Activated CD8-positive, alpha-beta memory T cell treated with anti-CD3 and anti-CD28 coated beads, Interleukin-2, amount 50 U/mL, for 1 hour (primary cell): ENCODE measurements at regions not wholly inside any gene's neighbourhood (a gene's known extent, or its start where the extent isn't known, plus 50 kb on each side); places are given as distances from the start of the nearest gene placed in this dataset.

Experiments used
- DNase-seq: peaks from one replicate; pipeline ENCODE4 v3.0.0-alpha.2; 2020; ENCODE audit errors: extremely low read depth

DNA sequence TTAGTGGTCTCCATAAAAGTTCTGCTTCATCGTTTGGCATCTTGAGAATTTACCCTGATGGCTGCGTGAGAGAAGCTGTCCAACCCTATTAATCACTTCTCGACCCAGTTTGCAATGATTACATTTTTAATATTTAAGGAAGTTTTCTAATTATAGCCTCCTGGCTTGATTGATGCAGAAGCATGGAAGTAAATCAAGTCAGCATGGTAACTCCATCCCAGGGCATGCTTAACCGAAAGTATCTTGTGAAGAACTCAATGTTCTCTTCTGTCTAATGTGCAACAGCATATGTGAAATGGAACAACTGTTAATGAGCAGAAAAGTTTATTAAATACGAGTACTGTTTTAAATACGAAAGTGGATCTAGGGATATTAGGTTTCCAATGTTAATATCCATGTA, 278.9 kb upstream of the CD180 start:
- no peak for DNase-seq

DNA sequence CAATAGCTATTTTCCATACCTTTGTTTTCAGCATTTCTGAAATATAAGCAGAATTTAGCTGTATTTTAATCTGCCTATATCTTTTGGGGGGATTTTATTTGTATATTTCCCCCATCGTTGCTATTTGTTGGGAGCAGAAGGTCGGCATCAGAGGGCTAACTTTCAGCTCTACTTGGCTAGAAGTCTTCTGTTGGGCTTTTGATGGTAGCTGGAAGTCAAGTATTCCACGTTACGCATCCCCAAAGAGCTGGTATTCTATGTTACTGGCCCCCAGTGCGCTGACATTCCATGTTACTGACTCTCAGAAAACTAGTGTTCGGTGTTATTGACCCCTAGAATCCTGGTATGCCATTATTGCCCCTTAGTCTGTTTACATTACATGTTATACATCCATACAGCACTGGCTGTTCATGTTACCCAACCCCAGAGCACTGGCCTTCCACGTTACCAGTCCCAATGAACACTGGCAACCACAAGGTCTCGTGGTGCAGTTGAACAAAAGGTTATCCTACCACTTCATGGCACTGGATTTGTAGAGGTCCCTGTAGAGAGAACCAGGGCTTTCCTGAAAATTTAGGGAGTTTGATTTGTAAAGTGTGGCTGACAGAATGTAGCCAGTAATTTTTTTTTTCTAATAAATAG, 278.1 kb upstream of the CD180 start:
- no peak for DNase-seq

DNA sequence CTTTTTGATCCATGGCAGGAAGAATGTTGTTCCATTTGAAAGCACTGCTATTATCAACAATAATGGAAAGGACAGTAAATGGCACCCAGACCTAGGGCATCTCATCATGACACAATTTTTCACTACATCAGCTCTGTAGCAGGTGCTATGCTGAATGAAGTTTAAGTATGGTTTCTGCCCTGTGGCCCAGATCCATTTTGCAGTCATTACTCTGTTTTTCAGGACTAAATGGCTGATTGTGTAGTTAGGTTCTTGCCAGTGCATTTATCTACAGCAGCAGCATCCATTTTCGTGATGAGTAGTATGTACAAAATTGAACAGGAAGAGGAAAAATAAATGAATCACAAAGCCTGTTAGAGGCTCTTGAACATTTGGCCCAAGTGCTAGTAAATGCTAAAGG, 270.5 kb upstream of the CD180 start:
- DNase-seq = no peak

DNA sequence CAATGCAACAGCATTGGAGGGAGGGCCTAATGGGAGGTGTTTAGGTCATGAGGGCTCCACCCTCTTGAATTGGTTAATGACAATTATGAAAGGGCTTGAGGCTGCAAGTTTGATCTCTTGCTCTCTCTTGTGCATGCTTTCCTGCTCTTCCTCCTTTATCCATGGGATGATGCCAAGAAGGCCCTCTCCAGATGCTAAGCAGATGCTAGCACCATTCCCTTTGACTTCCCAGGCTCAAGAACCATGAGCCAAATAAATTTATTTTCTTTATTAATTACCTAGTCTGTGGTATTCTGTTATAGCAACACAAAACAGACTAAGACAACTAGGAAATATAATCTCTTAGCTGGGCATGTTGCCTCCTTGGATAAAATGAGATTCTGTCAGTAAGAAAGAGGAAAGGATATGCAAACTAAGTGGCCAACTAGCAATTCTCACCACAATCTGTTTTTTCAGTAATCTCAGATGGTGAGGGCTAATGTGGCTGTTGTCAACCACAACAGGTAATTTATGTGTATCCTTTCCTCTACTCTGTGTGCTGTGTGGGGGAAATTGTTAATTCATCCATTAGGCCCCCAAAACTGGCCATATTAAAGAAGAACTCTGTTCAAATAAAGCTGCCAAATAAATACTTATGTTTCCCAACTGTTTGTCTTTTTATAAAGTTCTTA, 269.1 kb upstream of the CD180 start:
- no peak for DNase-seq

DNA sequence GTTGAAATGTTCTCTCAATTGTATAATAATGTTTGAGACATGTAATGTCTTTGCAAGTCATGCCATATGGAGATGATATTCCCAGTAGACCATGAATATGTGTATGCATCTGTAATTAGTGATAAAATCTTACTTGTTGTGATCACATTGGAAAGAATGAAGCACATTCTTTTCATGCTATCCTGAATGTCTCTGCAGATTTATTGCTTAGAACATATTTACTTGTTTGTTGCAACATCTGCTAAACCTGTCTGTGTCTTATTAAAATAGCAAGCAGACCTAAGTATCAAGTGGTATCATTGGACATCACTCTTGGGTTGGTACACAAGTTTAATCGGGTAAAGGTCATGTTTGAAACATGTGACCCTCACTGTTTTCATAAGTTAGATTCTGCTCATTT, 265.5 kb upstream of the CD180 start:
- DNase-seq = no peak

DNA sequence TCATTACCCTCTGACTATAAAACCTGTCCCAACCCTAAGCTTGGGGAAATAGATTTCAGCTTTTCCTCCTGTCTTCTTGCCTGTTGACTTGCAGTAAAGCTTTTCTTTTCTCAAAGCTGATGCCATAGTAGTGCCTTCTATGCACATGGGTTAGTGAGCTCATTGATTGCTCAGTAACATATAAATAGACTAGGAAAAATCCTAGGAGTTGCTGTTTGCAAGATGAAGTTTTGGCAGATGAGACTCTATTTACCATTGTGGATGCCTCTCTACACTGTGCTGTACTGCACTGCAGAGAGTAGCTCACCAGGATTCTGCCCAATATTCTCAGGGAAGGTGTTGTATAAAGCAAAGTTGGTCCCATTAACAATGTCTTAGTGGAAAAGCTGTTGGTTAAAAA, 262.7 kb upstream of the CD180 start:
- DNase-seq = no peak

DNA sequence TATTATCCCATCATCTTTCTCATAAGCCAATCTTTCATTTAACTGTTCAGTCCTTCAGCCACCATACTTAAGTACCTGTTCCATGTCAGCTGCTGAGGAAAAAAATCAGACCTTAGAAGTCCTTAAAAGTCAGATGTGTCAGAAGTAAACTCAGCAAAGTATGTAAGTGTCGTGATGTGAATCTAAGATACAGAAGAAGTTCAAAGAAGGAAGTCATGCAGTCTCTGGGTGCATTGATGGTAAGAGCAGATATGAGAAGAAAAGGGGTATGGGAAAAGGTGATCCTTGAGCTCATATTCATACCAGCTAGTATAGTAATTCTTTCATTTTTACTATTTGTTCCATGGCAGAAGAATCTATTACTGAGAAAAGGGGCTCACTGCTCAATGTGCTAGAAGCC, 259.4 kb upstream of the CD180 start:
- no peak for DNase-seq

DNA sequence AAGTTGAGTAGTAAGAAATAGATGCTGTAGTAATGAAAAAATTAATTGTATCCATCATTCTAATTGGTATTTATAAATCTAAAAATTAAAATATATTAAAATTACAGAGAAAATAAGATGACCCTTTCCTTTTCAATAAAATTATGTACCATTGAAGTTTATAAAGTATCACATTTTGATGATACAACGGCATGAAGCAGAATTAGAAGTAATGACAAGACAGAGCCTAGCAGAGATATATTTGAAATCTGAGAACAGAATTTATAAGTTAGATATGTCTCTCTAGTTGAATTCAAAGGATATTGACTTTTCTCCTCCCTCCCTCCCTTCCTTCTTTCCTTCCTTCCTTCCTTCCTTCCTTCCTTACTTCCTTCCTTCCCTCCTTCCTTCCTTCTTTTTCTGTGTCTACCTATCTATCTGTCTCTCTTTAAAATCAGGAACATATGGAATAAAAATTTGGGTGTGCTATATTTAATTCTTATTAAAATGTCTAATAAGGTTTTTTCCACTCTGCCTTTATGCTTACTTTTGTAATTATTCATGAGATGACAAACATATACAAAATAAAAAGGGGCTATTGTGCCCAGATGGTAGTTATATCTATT, 258.5 kb upstream of the CD180 start:
- no peak for DNase-seq

DNA sequence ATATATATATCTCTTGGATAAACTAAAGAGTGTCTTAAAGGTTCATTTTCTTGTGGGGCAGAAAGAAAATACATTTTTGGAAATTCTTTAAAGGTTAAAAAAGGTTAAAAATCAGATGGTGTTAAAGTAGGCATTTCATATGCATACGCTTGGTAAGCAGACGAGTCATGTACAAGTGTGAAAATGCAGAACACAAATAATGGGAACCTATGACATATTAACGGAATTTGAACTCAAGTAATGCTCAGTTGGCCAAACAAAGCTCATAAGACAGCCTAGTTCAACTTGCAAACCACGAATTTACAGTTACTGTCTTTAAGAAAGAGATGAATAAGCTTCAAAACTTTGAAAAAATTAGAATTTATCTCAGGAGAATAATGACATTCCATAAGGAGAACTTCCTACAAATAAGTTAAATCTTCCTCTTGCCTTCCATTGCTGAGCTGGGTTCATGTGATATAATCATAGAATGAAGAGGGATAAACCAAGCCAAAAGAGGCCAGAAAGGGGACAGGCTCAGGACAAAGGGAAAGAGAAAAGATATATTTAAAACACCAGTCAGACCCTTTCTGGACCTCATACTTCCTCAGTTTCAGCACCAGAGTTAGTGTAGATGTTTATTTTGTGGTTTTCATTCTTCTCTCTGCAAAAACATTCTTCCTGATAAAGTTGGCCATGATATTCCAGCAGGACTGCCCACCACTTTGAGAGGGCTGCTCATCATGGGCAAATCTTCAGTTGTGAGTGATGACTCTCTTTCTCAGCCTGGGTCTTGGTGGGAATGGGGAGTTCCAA, 256.7 kb upstream of the CD180 start:
- no peak for DNase-seq

DNA sequence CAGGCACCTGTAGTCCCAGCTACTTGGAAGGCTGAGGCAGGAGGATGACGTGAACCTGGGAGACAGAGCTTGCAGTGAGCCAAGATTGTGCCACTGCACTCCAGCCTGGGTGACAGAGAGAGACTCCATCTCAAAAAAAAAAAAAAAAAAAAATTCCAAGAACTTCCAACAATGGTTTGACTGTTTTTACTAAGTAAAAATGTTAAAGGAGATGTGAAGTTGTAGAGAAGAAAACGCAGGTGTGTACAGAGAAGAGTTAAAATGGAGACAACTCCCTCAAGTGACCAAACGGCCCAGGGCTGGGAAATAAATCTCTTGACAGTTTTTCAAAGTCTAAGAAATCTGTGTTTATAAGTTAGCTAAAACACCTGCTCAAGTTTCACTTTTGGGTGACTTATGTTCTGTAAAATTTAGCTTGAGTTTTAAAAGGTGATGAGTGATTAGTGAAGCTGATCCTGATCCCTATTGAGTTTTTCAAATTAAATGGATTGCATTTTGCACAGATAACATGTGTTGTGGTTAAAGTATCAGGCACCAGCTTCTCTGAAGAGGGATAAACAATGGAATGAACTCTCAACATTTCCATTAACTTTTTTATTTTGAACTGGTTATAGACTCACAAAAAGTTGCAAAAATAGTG, 255.2 kb upstream of the CD180 start:
- DNase-seq = no peak

DNA sequence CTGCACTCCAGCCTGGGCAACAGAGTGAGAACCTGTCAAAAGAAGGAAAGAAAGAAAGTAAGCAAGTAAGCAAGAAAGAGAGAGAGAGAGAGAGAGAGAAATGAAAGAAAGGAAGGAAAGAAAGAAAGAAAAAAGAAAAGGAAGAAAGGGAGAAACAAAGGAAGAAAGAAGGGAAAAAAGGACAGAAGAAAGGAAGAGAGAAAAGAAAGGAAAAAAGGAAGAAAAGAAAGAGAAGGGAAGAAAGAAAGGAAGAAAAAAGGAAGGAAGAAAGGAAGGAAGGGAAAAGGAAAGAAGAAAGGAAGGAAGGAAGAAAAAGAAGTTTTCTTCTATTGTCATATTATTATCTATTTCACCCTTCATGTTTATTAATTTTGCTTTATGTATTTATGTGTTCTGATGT, 251.1 kb upstream of the CD180 start:
- no peak for DNase-seq

DNA sequence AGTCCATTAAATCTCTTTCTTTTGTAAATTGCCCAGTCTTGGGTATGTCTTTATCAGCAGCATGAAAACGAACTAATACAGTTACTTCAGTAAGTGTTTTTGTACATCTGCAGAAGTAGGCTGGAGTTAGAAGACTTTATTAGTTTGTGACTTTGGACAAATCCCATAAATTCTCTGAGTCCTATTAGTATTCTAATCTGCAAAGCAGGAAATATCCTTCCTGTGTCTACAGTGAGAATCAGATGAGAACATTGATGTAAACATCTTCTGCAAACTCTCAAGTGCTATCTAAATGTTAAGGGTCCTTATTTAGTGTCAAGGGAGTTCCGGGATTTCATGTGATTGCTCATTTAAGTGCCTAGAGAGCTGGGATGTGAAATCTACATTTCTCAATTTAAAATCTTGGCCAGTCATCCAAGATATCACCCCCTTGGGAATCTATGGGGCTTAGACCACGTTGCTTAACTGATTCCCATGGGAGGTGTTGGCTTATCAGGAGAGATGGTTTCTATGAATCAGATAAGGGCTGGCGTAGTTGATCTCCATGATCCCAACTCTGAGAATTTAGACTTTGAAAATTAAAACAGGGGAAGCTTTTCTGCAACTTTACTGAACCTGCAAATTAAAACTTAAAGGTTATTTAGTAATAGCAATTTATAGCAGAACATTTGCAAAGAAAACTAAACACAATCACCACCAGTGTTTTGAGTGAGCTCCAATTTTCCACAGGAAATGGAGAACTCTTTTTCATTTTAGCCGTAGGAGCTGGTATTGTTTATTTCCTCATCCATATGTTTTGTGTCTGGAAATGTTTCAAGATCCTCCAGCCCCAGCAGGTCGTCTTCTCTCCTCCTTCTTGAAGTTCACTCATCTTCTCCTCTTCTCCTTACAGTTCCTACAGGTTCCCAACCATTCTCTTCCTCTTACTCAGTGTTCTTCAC, 241.6 kb upstream of the CD180 start:
- no peak for DNase-seq

DNA sequence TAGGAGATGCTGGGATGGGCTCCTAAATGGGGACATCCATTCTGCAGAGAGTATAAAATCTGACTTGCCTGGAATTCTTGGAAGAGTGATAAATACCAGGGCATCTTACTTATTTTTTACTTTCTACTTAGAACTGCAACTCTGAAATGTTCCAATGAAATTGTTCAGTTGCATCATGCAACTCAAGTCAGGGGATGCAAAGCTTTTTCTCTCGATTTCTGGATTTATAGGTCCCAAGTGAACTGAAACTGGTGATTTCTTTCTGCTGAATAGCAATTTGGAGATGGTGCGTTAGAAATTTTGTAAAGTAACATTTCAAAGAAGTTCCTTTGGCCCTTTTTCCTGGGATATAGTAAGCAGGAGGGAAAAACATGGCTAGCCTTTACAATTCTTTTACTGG, 238.4 kb upstream of the CD180 start:
- DNase-seq = no peak

DNA sequence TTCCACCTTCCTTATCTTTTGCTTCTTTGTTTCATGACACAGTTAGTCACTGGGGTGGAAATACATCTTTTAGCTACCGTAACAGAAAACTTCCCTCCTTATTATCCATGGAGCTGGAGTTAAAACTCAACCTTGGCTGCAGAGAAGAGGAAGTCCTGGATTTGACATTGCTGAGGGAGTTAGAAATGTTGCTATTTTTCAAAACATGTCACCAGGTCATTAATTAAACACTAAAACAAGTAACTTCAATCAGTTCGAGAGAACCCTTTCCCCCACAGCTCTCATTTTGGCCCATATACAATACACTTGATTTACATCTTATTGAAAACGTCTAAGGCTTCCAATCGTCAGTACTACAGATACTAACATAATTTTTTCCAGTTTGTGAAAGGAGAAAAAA, 237.9 kb upstream of the CD180 start:
- no peak for DNase-seq

DNA sequence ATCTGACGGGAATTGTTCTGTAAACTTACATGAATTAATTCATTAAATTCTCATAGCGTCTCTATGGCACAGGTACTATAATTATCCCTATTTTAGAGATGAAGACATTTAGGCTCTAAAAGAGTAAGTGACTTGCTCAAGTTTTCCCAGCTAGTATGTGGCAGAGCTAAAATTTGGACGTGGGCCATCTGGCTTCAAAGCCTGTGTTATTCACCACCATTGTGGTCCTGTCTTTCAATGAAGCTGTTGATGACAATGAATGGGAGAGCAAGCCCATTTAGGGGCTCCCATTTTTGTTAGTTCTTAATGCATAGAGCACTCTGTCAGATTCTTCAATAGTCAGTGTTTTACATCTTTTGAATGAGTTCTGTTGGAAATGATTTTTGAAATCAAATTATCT, 236.0 kb upstream of the CD180 start:
- no peak for DNase-seq

DNA sequence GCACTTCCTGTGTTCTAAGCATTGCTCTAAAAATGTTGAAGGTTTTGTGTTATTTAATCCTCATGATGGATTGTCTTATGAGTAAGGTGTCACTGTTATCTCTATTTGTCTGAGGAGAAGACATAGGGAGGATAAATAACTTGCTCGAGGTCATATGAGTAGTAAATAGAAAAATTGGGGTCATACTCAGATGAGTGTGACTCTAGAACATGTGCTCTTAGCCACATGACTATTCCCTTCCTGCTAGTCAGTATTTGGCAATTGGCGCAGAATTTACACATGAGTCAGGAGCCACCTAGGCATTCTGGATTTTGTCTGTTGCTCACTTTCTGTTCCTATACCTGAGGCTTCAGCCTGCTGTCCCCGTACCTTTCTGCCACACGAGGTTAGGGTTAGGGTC, 234.6 kb upstream of the CD180 start:
- DNase-seq = no peak

DNA sequence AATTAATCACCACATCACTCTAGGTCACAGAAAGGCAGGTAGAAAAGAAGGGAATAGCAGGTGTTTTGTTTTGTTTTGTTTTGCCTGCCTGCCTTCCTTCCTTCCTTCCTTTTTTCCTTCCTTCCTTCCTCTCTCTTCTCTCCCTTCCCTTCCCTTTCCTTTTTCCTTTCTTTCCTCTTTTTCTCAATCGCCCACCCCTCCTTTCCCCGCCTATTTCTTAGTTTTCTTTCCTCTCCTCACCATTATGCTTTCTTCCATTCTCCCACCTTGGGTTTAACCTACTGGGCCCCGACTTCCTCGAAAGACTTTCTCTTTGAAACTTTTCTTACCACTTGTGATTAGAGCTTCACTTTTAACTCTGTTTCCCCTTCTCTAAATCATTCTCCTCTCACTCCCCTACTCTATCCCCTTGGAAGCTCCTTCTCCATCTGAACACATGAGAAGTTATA, 231.3 kb upstream of the CD180 start:
- DNase-seq = no peak

DNA sequence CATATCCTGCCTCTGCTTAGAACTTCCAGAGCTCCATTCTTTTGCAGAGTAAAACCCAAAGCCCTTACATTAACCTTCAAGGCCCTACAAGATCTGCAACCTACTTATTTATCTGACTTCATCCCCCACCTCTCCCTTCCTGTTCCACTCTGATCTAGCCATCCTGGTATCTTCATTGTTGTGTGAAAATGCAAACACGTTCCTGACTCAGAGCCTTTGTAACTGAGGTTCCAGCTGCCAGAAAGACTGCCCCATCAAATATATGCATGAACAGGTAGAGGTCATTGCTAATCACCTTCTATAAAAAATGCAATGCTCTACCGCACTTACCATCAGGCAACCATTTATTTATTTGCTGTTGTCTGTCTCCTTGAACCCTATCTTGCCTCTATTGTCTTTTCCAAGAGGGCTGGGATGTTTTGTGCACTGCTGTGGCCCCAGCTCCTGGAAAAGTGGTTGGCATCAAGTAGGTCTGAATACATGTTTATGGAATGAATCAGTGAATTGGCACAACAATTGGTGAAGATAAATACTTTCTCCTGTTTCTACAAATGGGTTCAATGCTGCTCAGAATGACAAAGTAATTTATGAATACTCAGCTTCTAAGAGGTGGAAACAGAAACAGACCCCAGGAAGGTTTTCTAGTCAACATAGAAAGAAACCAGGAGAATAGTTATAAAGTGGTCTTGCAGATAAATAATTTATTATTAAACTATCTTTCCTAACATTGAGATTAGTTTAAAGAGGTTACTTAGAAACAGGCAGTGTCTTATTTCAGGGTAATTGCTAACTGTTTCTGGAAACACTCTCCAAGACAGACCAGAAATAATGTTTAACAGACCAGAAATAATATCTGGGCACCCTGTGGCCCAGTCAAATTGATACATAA, 230.6 kb upstream of the CD180 start:
- no peak for DNase-seq

DNA sequence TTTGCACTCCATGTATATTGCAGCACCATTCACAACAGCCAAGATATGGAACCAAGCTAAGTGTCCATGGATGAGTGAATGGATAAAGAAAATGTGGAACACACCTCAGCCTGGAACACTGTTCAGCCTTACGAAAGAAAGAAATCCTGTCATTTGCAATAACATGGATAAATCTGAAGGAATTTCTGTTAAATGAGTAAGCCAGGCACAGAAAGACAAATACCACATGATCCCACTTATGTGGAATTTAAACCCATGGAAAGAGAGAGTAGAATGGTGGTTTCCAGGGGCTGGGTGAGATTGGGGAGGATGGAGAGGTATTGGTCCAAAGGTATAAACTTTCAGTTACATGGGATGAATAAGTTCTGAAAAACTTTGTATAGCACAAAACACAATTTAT, 228.9 kb upstream of the CD180 start:
- DNase-seq = no peak

DNA sequence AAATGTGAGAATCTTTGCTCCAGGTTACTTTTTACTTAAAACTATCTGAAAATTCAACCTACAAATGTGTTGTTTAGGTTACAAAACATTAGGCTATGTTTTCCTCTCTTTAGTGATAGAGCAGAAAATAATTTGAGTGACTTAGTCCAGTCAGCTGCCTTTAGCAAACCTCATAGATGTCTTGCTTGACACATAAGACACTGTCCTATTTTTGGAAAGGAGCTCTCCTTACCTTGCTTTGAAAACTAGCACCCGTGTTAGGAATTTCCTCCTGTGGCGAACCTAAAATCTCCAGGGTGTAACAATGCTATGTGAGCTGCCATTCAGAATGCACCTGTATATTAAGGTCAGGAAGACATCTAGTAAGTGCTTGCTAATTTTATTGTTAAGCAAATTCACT, 221.2 kb upstream of the CD180 start:
- no peak for DNase-seq
